H1 (cell line): ENCODE measurements at regions not wholly inside any gene's neighbourhood (a gene's known extent, or its start where the extent isn't known, plus 50 kb on each side); places are given as distances from the start of the nearest gene placed in this dataset.

Source experiments
- CTCF ChIA-PET: fragments of 300-600 bp; sonication (Branson Sonifier 250); formaldehyde crosslinking; loops from one replicate; lab custom pipeline; 2021; ENCODE audit not compliant: partially characterized antibody; lab: Charles Lee
- POLR2A ChIA-PET: fragments of 300-600 bp; sonication (Branson Sonifier 250); formaldehyde crosslinking; loops from one replicate; lab custom pipeline; 2021; ENCODE audit warnings: inconsistent platforms; ENCODE audit not compliant: partially characterized antibody; lab: Charles Lee
- DNase-seq, 2 experiments: peaks; one replicate each; pipeline versions ENCODE4 v3.0.0 to v3.0.0-alpha.2; 2010 to 2022; ENCODE audit warnings: low spot score in 2 of 2, low read depth in 1 of 2, mixed read lengths in 1 of 2
- FAIRE-seq: peaks from 2 replicates; lab custom pipeline; 2011; peaks lifted over from hg19 to GRCh38; lab: Jason Lieb, UNC
- H2AFZ ChIP-seq: 2 replicates; pipeline ENCODE4 v1.8.1; 2012; ENCODE audit warnings: low read length, inconsistent platforms
- H2AK5ac ChIP-seq: 2 replicates; pipeline ENCODE4 v1.6.1; 2013; ENCODE audit warnings: low read depth, low read length
- H2BK120ac ChIP-seq: replicated peaks from 2 replicates; pipeline ENCODE3; 2013; ENCODE audit warnings: low read depth, low read length, inconsistent platforms
- H2BK12ac ChIP-seq: 2 replicates; pipeline ENCODE4 v1.6.1; 2013; ENCODE audit warnings: low read depth, low read length
- H2BK15ac ChIP-seq: 2 replicates; pipeline ENCODE4 v1.6.1; 2013; ENCODE audit warnings: low read length
- H2BK20ac ChIP-seq: 2 replicates; pipeline ENCODE4 v1.6.1; 2013; ENCODE audit warnings: low read length
- H2BK5ac ChIP-seq: 2 replicates; pipeline ENCODE4 v1.6.1; 2013; ENCODE audit warnings: low read depth, low read length
- H3K14ac ChIP-seq: 2 replicates; pipeline ENCODE4 v1.6.1; 2013; ENCODE audit warnings: inconsistent platforms; ENCODE audit not compliant: insufficient read length
- H3K18ac ChIP-seq: 2 replicates; pipeline ENCODE4 v1.6.1; 2013; ENCODE audit warnings: low read length; ENCODE audit errors: extremely low read depth
- H3K23ac ChIP-seq: 2 replicates; pipeline ENCODE4 v1.6.1; 2013; ENCODE audit warnings: inconsistent platforms; ENCODE audit not compliant: insufficient read length
- H3K23me2 ChIP-seq: 2 replicates; pipeline ENCODE4 v1.6.1; 2013; ENCODE audit warnings: low read depth, low read length
- H3K27ac ChIP-seq: 2 replicates; pipeline ENCODE4 v1.6.1; 2011; ENCODE audit warnings: low read depth, low read length, inconsistent platforms
- H3K27me3 ChIP-seq, 4 experiments: replicated peaks in 1 of 4; 1 replicate in 1 of 4; 2 replicates in 3 of 4; pipeline versions ENCODE4 v1.6.1 to v1.8.1; 2011 to 2013; ENCODE audit warnings: low read length in 3 of 4, mild to moderate bottlenecking in 3 of 4, inconsistent platforms in 2 of 4, mixed read lengths in 2 of 4, moderate library complexity in 1 of 4; ENCODE audit not compliant: control insufficient read depth in 3 of 4, insufficient read depth in 3 of 4; ENCODE audit errors: extremely low read depth in 1 of 4
- H3K36me3 ChIP-seq, 4 experiments: 2 replicates each; pipeline versions ENCODE4 v1.6.1 to v1.8.1; 2011 to 2013; ENCODE audit warnings: mild to moderate bottlenecking in 4 of 4, low read length in 3 of 4, moderate library complexity in 2 of 4, control low read depth in 1 of 4, inconsistent platforms in 1 of 4; ENCODE audit not compliant: insufficient read depth in 4 of 4, control insufficient read depth in 2 of 4
- H3K4ac ChIP-seq: replicated peaks from 2 replicates; pipeline ENCODE3; 2013; ENCODE audit warnings: low read length, low read depth, mixed read lengths, inconsistent platforms; ENCODE audit not compliant: insufficient read length
- H3K4me1 ChIP-seq, 4 experiments: replicated peaks in 1 of 4; 1 replicate in 1 of 4; 2 replicates in 3 of 4; pipeline versions ENCODE4 v1.6.1 to v1.8.1; 2011 to 2013; ENCODE audit warnings: low read length in 3 of 4, inconsistent platforms in 2 of 4, mixed read lengths in 1 of 4; ENCODE audit not compliant: insufficient read depth in 4 of 4, control insufficient read depth in 3 of 4
- H3K4me2 ChIP-seq, 2 experiments: 2 replicates each; pipeline versions ENCODE4 v1.6.1 to v1.8.1; 2011 to 2013; ENCODE audit warnings: low read depth in 2 of 2, low read length in 2 of 2, control low read depth in 1 of 2, inconsistent platforms in 1 of 2, mild to moderate bottlenecking in 1 of 2; ENCODE audit not compliant: insufficient read depth in 1 of 2
- H3K4me3 ChIP-seq, 4 experiments: fragments of 200-600, 300-600 bp in 1 of 4; sonication (generic), shearing (Covaris generic), sonication (Bioruptor Twin) in 1 of 4; 2 replicates each; pipeline versions ENCODE4 v1.5.1 to v1.8.1; 2011 to 2016; ENCODE audit warnings: low read length in 4 of 4, low read depth in 3 of 4, control low read depth in 2 of 4, inconsistent platforms in 2 of 4, mild to moderate bottlenecking in 2 of 4, mixed read lengths in 1 of 4, moderate library complexity in 1 of 4; ENCODE audit not compliant: insufficient read depth in 2 of 4; ENCODE audit errors: extremely low read depth in 1 of 4
- H3K56ac ChIP-seq: replicated peaks from 2 replicates; pipeline ENCODE3; 2013; ENCODE audit warnings: low read depth, mild to moderate bottlenecking, mixed read lengths, low read length, inconsistent platforms; ENCODE audit not compliant: insufficient read length
- H3K79me1 ChIP-seq: 2 replicates; pipeline ENCODE4 v1.6.1; 2013; ENCODE audit warnings: low read depth, low read length, control low read depth
- H3K79me2 ChIP-seq, 2 experiments: 2 replicates each; pipeline versions ENCODE4 v1.6.1 to v1.8.1; 2012 to 2013; ENCODE audit warnings: low read length in 2 of 2, mild to moderate bottlenecking in 2 of 2, inconsistent platforms in 1 of 2; ENCODE audit not compliant: insufficient read depth in 2 of 2, control insufficient read depth in 1 of 2
- H3K9ac ChIP-seq, 4 experiments: replicated peaks in 1 of 4; 1 replicate in 1 of 4; 2 replicates in 3 of 4; pipeline versions ENCODE4 v1.6.1 to v1.8.1; 2011 to 2013; ENCODE audit warnings: low read depth in 3 of 4, low read length in 3 of 4, control low read depth in 2 of 4, mild to moderate bottlenecking in 2 of 4, moderate library complexity in 2 of 4, inconsistent platforms in 1 of 4; ENCODE audit errors: extremely low read depth in 1 of 4
- H3K9me3 ChIP-seq, 2 experiments: 2 replicates each; pipeline versions ENCODE4 v1.6.1 to v1.8.1; 2012 to 2013; ENCODE audit warnings: mild to moderate bottlenecking in 2 of 2, moderate library complexity in 2 of 2, control low read depth in 1 of 2, inconsistent platforms in 1 of 2, low read depth in 1 of 2, low read length in 1 of 2, mixed read lengths in 1 of 2; ENCODE audit not compliant: insufficient read depth in 2 of 2
- H4K20me1 ChIP-seq, 2 experiments: replicated peaks in 1 of 2; 2 replicates each; pipeline versions ENCODE3 to v1.8.1; 2011 to 2013; ENCODE audit warnings: inconsistent platforms in 2 of 2, low read length in 2 of 2, mild to moderate bottlenecking in 1 of 2; ENCODE audit not compliant: insufficient read depth in 2 of 2, control insufficient read depth in 1 of 2
- H4K5ac ChIP-seq: 2 replicates; pipeline ENCODE4 v1.6.1; 2013; ENCODE audit warnings: low read length, low read depth, mixed read lengths, inconsistent platforms; ENCODE audit not compliant: insufficient read length
- H4K8ac ChIP-seq: 2 replicates; pipeline ENCODE4 v1.8.0; 2013; ENCODE audit warnings: mild to moderate bottlenecking, moderate library complexity, low read length, inconsistent platforms; ENCODE audit not compliant: insufficient read depth; ENCODE audit errors: extremely low read depth
- H4K91ac ChIP-seq: replicated peaks from 2 replicates; pipeline ENCODE3; 2013; ENCODE audit warnings: low read length, mixed read lengths, inconsistent platforms; ENCODE audit not compliant: insufficient read length
- BACH1 ChIP-seq: IDR thresholded peaks from 2 replicates; pipeline ENCODE4 v1.6.1; 2012; ENCODE audit warnings: low read length, improper control_type of control experiment
- BRCA1 ChIP-seq: IDR thresholded peaks from 2 replicates; pipeline ENCODE4 v1.6.1; 2012; ENCODE audit warnings: low read depth, low read length, improper control_type of control experiment
- CBX8 ChIP-seq: fragments of 300-800, 300-1000 bp; sonication (generic); IDR thresholded peaks from 2 replicates; pipeline ENCODE4 v1.7.1; 2016; ENCODE audit warnings: low read depth, low read length, borderline replicate concordance
- CHD1 ChIP-seq: IDR thresholded peaks from 2 replicates; pipeline ENCODE4 v1.6.1; 2012; ENCODE audit warnings: low read depth, low read length, improper control_type of control experiment
- CREB1 ChIP-seq: IDR thresholded peaks from 2 replicates; pipeline ENCODE4 v1.6.1; 2012; ENCODE audit warnings: inconsistent platforms
- GABPA ChIP-seq: IDR thresholded peaks from 2 replicates; pipeline ENCODE4 v1.6.1; 2011; ENCODE audit warnings: mild to moderate bottlenecking, low read length, moderate library complexity, borderline replicate concordance; ENCODE audit not compliant: insufficient read depth
- GTF2F1 ChIP-seq: IDR thresholded peaks from 2 replicates; pipeline ENCODE4 v1.6.1; 2012; ENCODE audit warnings: low read depth, low read length, improper control_type of control experiment, borderline replicate concordance
- JUN ChIP-seq: IDR thresholded peaks from 2 replicates; pipeline ENCODE4 v1.6.1; 2011; ENCODE audit warnings: low read depth, mild to moderate bottlenecking, improper control_type of control experiment, low read length
- RNF2 ChIP-seq: fragments of 200-900, 300-1000 bp; sonication (generic); IDR thresholded peaks from 2 replicates; pipeline ENCODE4 v1.7.1; 2016; ENCODE audit warnings: borderline replicate concordance, low read depth, mild to moderate bottlenecking, antibody characterized with exemption, low read length; ENCODE audit not compliant: poor library complexity, severe bottlenecking; ENCODE audit errors: missing control alignments
- SIN3A ChIP-seq, 2 experiments: IDR thresholded peaks in 1 of 2; conservative IDR thresholded peaks in 1 of 2; 2 replicates each; pipeline ENCODE4 v1.6.1; 2011 to 2012; ENCODE audit warnings: low read length in 2 of 2, improper control_type of control experiment in 1 of 2, low read depth in 1 of 2, mild to moderate bottlenecking in 1 of 2
- SIRT6 ChIP-seq: IDR thresholded peaks from one replicate; pipeline ENCODE4 v1.7.1; 2012; ENCODE audit warnings: low read length, inconsistent platforms
- SP1 ChIP-seq: IDR thresholded peaks from 2 replicates; pipeline ENCODE4 v1.6.1; 2011; ENCODE audit warnings: low read depth, low read length
- SUZ12 ChIP-seq: fragments of 200-600 bp; sonication (generic); IDR thresholded peaks from 2 replicates; pipeline ENCODE4 v1.6.1; 2012; ENCODE audit warnings: mild to moderate bottlenecking, inconsistent platforms, low read length, moderate library complexity, mixed read lengths
- TAF7 ChIP-seq: optimal IDR thresholded peaks from 2 replicates; pipeline ENCODE3; 2011; ENCODE audit warnings: low read depth, mild to moderate bottlenecking, inconsistent platforms, low read length, moderate library complexity, borderline replicate concordance
- WGBS, 2 experiments: shearing (Covaris generic) in 1 of 2; methylation state at CpG; one replicate each; pipeline versions ENCODE4 v1.1.6 to v1.1.7; 2013 to 2015; ENCODE audit warnings: low lambda C conversion rate in 2 of 2, mixed read lengths in 2 of 2, inconsistent platforms in 1 of 2, low coverage in 1 of 2, missing lambda C conversion rate in 1 of 2; ENCODE audit not compliant: insufficient replicate concordance in 2 of 2, insufficient coverage in 1 of 2, insufficient read length in 1 of 2; ENCODE audit errors: extremely low coverage in 1 of 2, missing lambda C conversion rate in 1 of 2; 5-methylcytosine and 5-hydroxymethylcytosine counted together

- Histone ChIP-seq H3K56ac (no peak overlapping the region), H3K4me3 (no peak overlapping the region), H2BK15ac (no peak overlapping the region), H3K79me1 (no peaks in the 10 kb centered on the region), H3K14ac (no peak overlapping the region), H2AFZ (no peak overlapping the region), H3K36me3 (no peaks in the 10 kb centered on the region), H3K79me2 (no peaks in the 10 kb centered on the region), H3K4me1 (no peaks in the 10 kb centered on the region; a peak in 1 of 7 replicates), H3K4me2 (no peak overlapping the region), H4K20me1 (peaks cover 0 to 6% of the 10 kb centered on the region in 2 experiments), H2BK20ac (no peak overlapping the region), H2BK12ac (no peak overlapping the region), H4K91ac (no peak overlapping the region), H4K5ac (no peak overlapping the region), H2AK5ac (no peak overlapping the region), H2BK120ac (no peak overlapping the region), H3K4ac (no peak overlapping the region), H3K27ac (no peak overlapping the region), H3K18ac (no peak overlapping the region), H3K27me3 (no peaks in the 10 kb centered on the region), H3K23ac (no peak overlapping the region), H3K9me3 (no peaks in the 10 kb centered on the region; a peak in 1 of 4 replicates), H3K9ac (no peak overlapping the region), H4K8ac (no peak overlapping the region), H2BK5ac (no peak overlapping the region), H3K23me2 (peaks cover 5% of the 10 kb centered on the region; the same call in 1 of the 2 replicates)
- ChIA-PET POLR2A (no interaction called here), CTCF (interaction anchor here (0.5 to 0.6 kb wide), 2 partner anchors 18 to 1158 kb away, joined by 3 to 4 read pairs; no protein-coding TSS in a partner anchor)
- 81% methylated on average over 9 of the region's 9 CpGs; no CpG with 5 or more reads in 1 of the 2 experiments for WGBS, 2 experiments
- DNase-seq (no peak), FAIRE-seq (no peak)
- TF ChIP-seq BRCA1 (no peak), TAF7 (no peak), CHD1 (no peak), JUN (no peak), SIRT6 (no peak), BACH1 (no peak), RNF2 (no peak), SP1 (no peak), CREB1 (no peak), GABPA (no peak), CBX8 (no peak), SUZ12 (no peak), SIN3A (conservative IDR thresholded peaks at IDR 0.05 in 1 of 2, IDR thresholded peaks at IDR 0.05 in 1 of 2; ENCODE audit: low read depth in 1 of 2, low read length in 2 of 2) (no peak), GTF2F1 (no peak)
Measured at GRCh38 chr22:49327411-49328117, 500.1 kb downstream of the BRD1 start.
